Neural cell (in vitro differentiated cells): ENCODE measurements at regions not wholly inside any gene's neighbourhood (a gene's known extent, or its start where the extent isn't known, plus 50 kb on each side); places are given as distances from the start of the nearest gene placed in this dataset.
"Not testable (repeated sequence)": the region's sequence is repeated elsewhere in the genome, so short reads cannot be mapped to it uniquely, and the experiment has no call there.

ENCODE experiments used
- H2AFZ ChIP-seq: fragments of 200-600, 300-800 bp; sonication (generic), shearing (Covaris generic); 2 replicates; pipeline ENCODE4 v1.6.0; 2014; ENCODE audit warnings: low read depth, mild to moderate bottlenecking, antibody characterized with exemption, low read length, moderate library complexity
- H3F3A ChIP-seq: fragments of 200-600 bp; shearing (Covaris generic); 2 replicates; pipeline ENCODE4 v1.6.1; 2016; ENCODE audit warnings: mild to moderate bottlenecking, moderate library complexity, mixed read lengths, antibody characterized with exemption, low read length; ENCODE audit not compliant: insufficient read depth, poor library complexity, severe bottlenecking
- H3K27ac ChIP-seq: fragments of 200-600, 300-800 bp; sonication (generic), shearing (Covaris generic); 2 replicates; pipeline ENCODE4 v1.5.1; 2014; ENCODE audit warnings: mild to moderate bottlenecking, low read length, moderate library complexity
- H3K27me3 ChIP-seq: fragments of 300-800, 200-600 bp; sonication (generic), shearing (Covaris generic); 2 replicates; pipeline ENCODE4 v1.6.0; 2014; ENCODE audit warnings: mild to moderate bottlenecking, low read depth, low read length, moderate library complexity; ENCODE audit not compliant: insufficient read depth
- H3K36me3 ChIP-seq: fragments of 300-800, 200-600 bp; sonication (generic), shearing (Covaris generic); 2 replicates; pipeline ENCODE4 v1.5.1; 2014; ENCODE audit warnings: mild to moderate bottlenecking, antibody characterized with exemption, low read length, moderate library complexity; ENCODE audit not compliant: insufficient read depth
- H3K4me2 ChIP-seq: fragments of 300-800, 200-600 bp; sonication (generic), shearing (Covaris generic); 2 replicates; pipeline ENCODE4 v1.6.0; 2014; ENCODE audit warnings: mild to moderate bottlenecking, low read length
- H3K4me3 ChIP-seq: fragments of 300-800, 200-600 bp; sonication (generic), shearing (Covaris generic); 2 replicates; pipeline ENCODE4 v1.5.1; 2014; ENCODE audit warnings: mild to moderate bottlenecking, low read length, moderate library complexity
- H3K79me2 ChIP-seq: fragments of 200-600 bp; shearing (Covaris generic); replicated peaks from 2 replicates; pipeline ENCODE4 v1.6.0; 2014; ENCODE audit warnings: mild to moderate bottlenecking, low read length, moderate library complexity; ENCODE audit not compliant: insufficient read depth
- H3K9ac ChIP-seq: fragments of 300-800, 200-600 bp; sonication (generic), shearing (Covaris generic); 2 replicates; pipeline ENCODE4 v1.6.1; 2016; ENCODE audit warnings: mild to moderate bottlenecking, low read length, mixed read lengths
- H3K9me2 ChIP-seq: fragments of 200-600 bp; shearing (Covaris generic); 2 replicates; pipeline ENCODE4 v1.6.1; 2016; ENCODE audit warnings: mild to moderate bottlenecking, low read length, mixed read lengths; ENCODE audit not compliant: insufficient read depth
- H3K9me3 ChIP-seq: fragments of 200-600, 300-800 bp; sonication (generic), shearing (Covaris generic); 2 replicates; pipeline ENCODE4 v1.6.1; 2016; ENCODE audit warnings: mild to moderate bottlenecking, mixed run types, low read length, moderate library complexity, mixed read lengths
- H4K20me1 ChIP-seq: fragments of 200-600 bp; shearing (Covaris generic); 2 replicates; pipeline ENCODE4 v1.6.1; 2016; ENCODE audit warnings: mild to moderate bottlenecking, mixed run types; ENCODE audit not compliant: insufficient read depth
- CTCF ChIP-seq: fragments of 450-650 bp; IDR thresholded peaks from 2 replicates; pipeline ENCODE4 v1.5.1; 2014; ENCODE audit warnings: antibody characterized with exemption, mild to moderate bottlenecking, moderate library complexity; ENCODE audit not compliant: poor library complexity, severe bottlenecking
- EP300 ChIP-seq: fragments of 450-650 bp; conservative IDR thresholded peaks from 2 replicates; pipeline ENCODE4 v1.6.1; 2014; ENCODE audit warnings: antibody characterized with exemption, mild to moderate bottlenecking, moderate library complexity; ENCODE audit not compliant: poor library complexity, severe bottlenecking
- EZH2 ChIP-seq: fragments of 200-600, 300-800 bp; shearing (Covaris generic), sonication (generic); IDR thresholded peaks from 2 replicates; pipeline ENCODE4 v1.6.1; 2014; ENCODE audit warnings: antibody characterized with exemption, low read length, borderline replicate concordance, mild to moderate bottlenecking; ENCODE audit not compliant: insufficient read depth, poor library complexity, severe bottlenecking
- MXI1 ChIP-seq: fragments of 450-650 bp; conservative IDR thresholded peaks from 2 replicates; pipeline ENCODE4 v1.6.1; 2014; ENCODE audit warnings: antibody characterized with exemption, mild to moderate bottlenecking; ENCODE audit not compliant: poor library complexity, severe bottlenecking
- POLR2AphosphoS5 ChIP-seq: IDR thresholded peaks from 2 replicates; pipeline ENCODE4 v1.6.1; 2012
- RAD21 ChIP-seq: fragments of 450-650 bp; conservative IDR thresholded peaks from 2 replicates; pipeline ENCODE4 v1.6.1; 2014; ENCODE audit warnings: antibody characterized with exemption, mild to moderate bottlenecking, moderate library complexity
- REST ChIP-seq: IDR thresholded peaks from 2 replicates; pipeline ENCODE4 v1.6.1; 2012; ENCODE audit warnings: borderline replicate concordance
- SMC3 ChIP-seq: fragments of 450-650 bp; conservative IDR thresholded peaks from 2 replicates; pipeline ENCODE4 v1.6.1; 2014; ENCODE audit warnings: antibody characterized with exemption, mild to moderate bottlenecking, moderate library complexity; ENCODE audit not compliant: poor library complexity
- TAF1 ChIP-seq: IDR thresholded peaks from 2 replicates; pipeline ENCODE4 v1.6.1; 2012; ENCODE audit warnings: low read depth

- H3K79me2 ChIP-seq, H3K27me3 ChIP-seq, H3K36me3 ChIP-seq, H2AFZ ChIP-seq, H3F3A ChIP-seq, H3K27ac ChIP-seq, H4K20me1 ChIP-seq, H3K4me3 ChIP-seq, H3K9me3 ChIP-seq, H3K9me2 ChIP-seq, H3K9ac ChIP-seq, H3K4me2 ChIP-seq: not testable (repeated sequence)
Observed at GRCh38 chr1:100602028-100602427, 64.1 kb downstream of the GPR88 start.

GRCh38 chr1:100604372-100604771 lies 66.4 kb downstream of the GPR88 start:
- Histone ChIP-seq H4K20me1 (no peaks in the 10 kb centered on the region), H3K4me3 (no peak overlapping the region), H3K79me2 (no peaks in the 10 kb centered on the region), H3K4me2 (no peak overlapping the region), H3K27ac (no peak overlapping the region), H3K9me3 (no peaks in the 10 kb centered on the region), H3K36me3 (no peaks in the 10 kb centered on the region), H3F3A (no peaks in the 10 kb centered on the region), H3K9me2 (no peaks in the 10 kb centered on the region), H3K9ac (no peak overlapping the region), H3K27me3 (no peaks in the 10 kb centered on the region), H2AFZ (no peak overlapping the region)
- no peak for TF ChIP-seq MXI1
- TF ChIP-seq REST: no peak
- no peak for TF ChIP-seq TAF1
- TF ChIP-seq RAD21: no peak
- TF ChIP-seq SMC3: no peak
- TF ChIP-seq POLR2AphosphoS5: no peak
- no peak for TF ChIP-seq EZH2
- no peak for TF ChIP-seq EP300
- no peak for TF ChIP-seq CTCF

GRCh38 chr1:100606438-100606837 lies 68.5 kb downstream of the GPR88 start:
- Histone ChIP-seq H3K4me2 (no peak overlapping the region), H3K27ac (no peak overlapping the region), H4K20me1 (no peaks in the 10 kb centered on the region), H3K79me2 (no peaks in the 10 kb centered on the region), H3F3A (no peaks in the 10 kb centered on the region), H2AFZ (no peak overlapping the region), H3K4me3 (no peak overlapping the region), H3K36me3 (no peaks in the 10 kb centered on the region), H3K9me3 (no peaks in the 10 kb centered on the region), H3K27me3 (no peaks in the 10 kb centered on the region), H3K9ac (no peak overlapping the region), H3K9me2 (no peaks in the 10 kb centered on the region)
- peak; percentile 66 for TF ChIP-seq CTCF
- no peak for TF ChIP-seq MXI1
- TF ChIP-seq RAD21: peak; percentile 70
- TF ChIP-seq SMC3: peak; percentile 70
- no peak for TF ChIP-seq TAF1
